HCT116 (cell line): ENCODE measurements at regions not wholly inside any gene's neighbourhood (a gene's known extent, or its start where the extent isn't known, plus 50 kb on each side); places are given as distances from the start of the nearest gene placed in this dataset.

Source experiments
- ATAC-seq: fragments of 200-7000 bp; cut with Tn5 transposase; 2 replicates; pipeline ENCODE4 v1.9.1; 2020; ENCODE audit warnings: mild to moderate bottlenecking, moderate library complexity
- BruUV-seq: library from RNA; stranded (reverse); fragments of 400-500 nt; replicated peaks from 2 replicates; lab custom pipeline; 2021; lab: Mats Ljungman, UMichigan
- CTCF ChIA-PET: fragments of 300-600 bp; sonication (Branson Sonifier 250); formaldehyde crosslinking; loops from one replicate; lab custom pipeline; 2021; ENCODE audit warnings: antibody characterized with exemption; lab: Charles Lee
- POLR2A ChIA-PET: fragments of 300-600, 350-600 bp; sonication (Branson Sonifier 250); formaldehyde crosslinking; loops from one replicate; lab custom pipeline; 2021; ENCODE audit warnings: antibody characterized with exemption; lab: Charles Lee
- RAD21 ChIA-PET, 2 experiments: fragments of 300-600 bp; sonication (Branson Sonifier 250); formaldehyde crosslinking; loops; one replicate each; lab custom pipeline; 2023; ENCODE audit warnings: low total read pairs in 2 of 2; ENCODE audit not compliant: uncharacterized antibody in 2 of 2, unreplicated experiment in 2 of 2, low non-redundant PET in 1 of 2; lab: Charles Lee
- DNase-seq: peaks from one replicate; pipeline ENCODE4 v3.0.0-alpha.2; 2010; ENCODE audit warnings: low read depth, low spot score
- H2AFZ ChIP-seq: fragments of 200-600 bp; shearing (Covaris generic), sonication (generic); 2 replicates; pipeline ENCODE4 v1.6.1; 2017; ENCODE audit warnings: low read depth, mixed run types, mixed read lengths, antibody characterized with exemption, low read length; ENCODE audit not compliant: poor library complexity, severe bottlenecking
- H3K27ac ChIP-seq: 2 replicates; pipeline ENCODE4 v1.5.1; 2012; ENCODE audit warnings: low read depth, low read length
- H3K27me3 ChIP-seq: fragments of 200-600 bp; sonication (generic); 2 replicates; pipeline ENCODE4 v1.6.1; 2016; ENCODE audit warnings: mixed run types, low read length, mixed read lengths; ENCODE audit not compliant: insufficient read depth
- H3K36me3 ChIP-seq, 2 experiments: fragments of 200-500 bp in 1 of 2; fragments of 200-600 bp in 1 of 2; sonication (Bioruptor generic) in 1 of 2; sonication (generic) in 1 of 2; 2 replicates each; pipeline versions ENCODE4 v1.5.1 to v1.6.1; 2014 to 2016; ENCODE audit warnings: low read length in 2 of 2, inconsistent platforms in 1 of 2, mixed read lengths in 1 of 2, mixed run types in 1 of 2; ENCODE audit not compliant: insufficient read depth in 2 of 2, control insufficient read depth in 1 of 2
- H3K4me1 ChIP-seq, 2 experiments: fragments of 200-600 bp in 1 of 2; sonication (generic) in 1 of 2; 2 replicates each; pipeline versions ENCODE4 v1.5.1 to v1.6.1; 2012 to 2017; ENCODE audit warnings: low read length in 2 of 2, inconsistent platforms in 1 of 2, mild to moderate bottlenecking in 1 of 2, mixed read lengths in 1 of 2, mixed run types in 1 of 2, moderate library complexity in 1 of 2; ENCODE audit not compliant: insufficient read depth in 2 of 2, control insufficient read depth in 1 of 2
- H3K4me2 ChIP-seq: fragments of 200-600 bp; sonication (generic); 2 replicates; pipeline ENCODE4 v1.6.1; 2017; ENCODE audit warnings: mixed run types, low read length, mixed read lengths
- H3K4me3 ChIP-seq, 2 experiments: fragments of 200-600 bp in 1 of 2; sonication (generic) in 1 of 2; replicated peaks in 1 of 2; 2 replicates each; pipeline ENCODE4 v1.5.1; 2011 to 2016; ENCODE audit warnings: low read length in 2 of 2, control low read depth in 1 of 2, low read depth in 1 of 2, mild to moderate bottlenecking in 1 of 2, mixed read lengths in 1 of 2, mixed run types in 1 of 2
- H3K79me2 ChIP-seq: fragments of 200-600 bp; sonication (generic); 2 replicates; pipeline ENCODE4 v1.6.1; 2017; ENCODE audit warnings: mild to moderate bottlenecking, mixed run types, low read length, moderate library complexity, mixed read lengths; ENCODE audit not compliant: insufficient read depth
- H3K9ac ChIP-seq: fragments of 200-600 bp; sonication (generic); 2 replicates; pipeline ENCODE4 v1.6.1; 2016; ENCODE audit warnings: low read length, mixed read lengths
- H3K9me2 ChIP-seq: fragments of 200-600 bp; sonication (generic), shearing (Covaris generic); 2 replicates; pipeline ENCODE4 v1.6.1; 2017; ENCODE audit warnings: mixed run types, mild to moderate bottlenecking, moderate library complexity; ENCODE audit not compliant: insufficient read depth
- H3K9me3 ChIP-seq, 2 experiments: fragments of 200-500 bp in 1 of 2; fragments of 200-600 bp in 1 of 2; sonication (Bioruptor generic) in 1 of 2; sonication (generic) in 1 of 2; 2 replicates each; pipeline ENCODE4 v1.6.1; 2014 to 2017; ENCODE audit warnings: low read length in 2 of 2, mixed read lengths in 2 of 2, inconsistent platforms in 1 of 2, low read depth in 1 of 2, mild to moderate bottlenecking in 1 of 2, mixed run types in 1 of 2, moderate library complexity in 1 of 2; ENCODE audit not compliant: control insufficient read depth in 1 of 2, insufficient read depth in 1 of 2
- H4K20me1 ChIP-seq: fragments of 200-600 bp; sonication (generic), shearing (Covaris generic); 2 replicates; pipeline ENCODE4 v1.6.1; 2017; ENCODE audit warnings: mixed run types, mild to moderate bottlenecking, moderate library complexity; ENCODE audit not compliant: insufficient read depth
- CBX3 ChIP-seq: IDR thresholded peaks from 2 replicates; pipeline ENCODE4 v1.6.1; 2012; ENCODE audit warnings: low read depth
- CEBPB ChIP-seq: IDR thresholded peaks from 2 replicates; pipeline ENCODE4 v1.6.1; 2012; ENCODE audit warnings: low read depth
- CTCF ChIP-seq, 3 experiments: fragments of 200-600 bp in 1 of 3; sonication (generic) in 1 of 3; IDR thresholded peaks in 2 of 3; conservative IDR thresholded peaks in 1 of 3; 2 replicates each; pipeline ENCODE4 v1.5.1; 2012 to 2017; ENCODE audit warnings: low read depth in 2 of 3, low read length in 2 of 3, antibody characterized with exemption in 1 of 3, borderline replicate concordance in 1 of 3, control low read depth in 1 of 3, mild to moderate bottlenecking in 1 of 3, mixed read lengths in 1 of 3, mixed run types in 1 of 3, moderate library complexity in 1 of 3; ENCODE audit not compliant: insufficient read depth in 1 of 3
- EGR1 ChIP-seq: IDR thresholded peaks from 2 replicates; pipeline ENCODE4 v1.6.1; 2012; ENCODE audit warnings: low read depth
- EZH2 ChIP-seq: fragments of 200-600 bp; sonication (generic); IDR thresholded peaks from 2 replicates; pipeline ENCODE4 v1.6.1; 2017; ENCODE audit warnings: antibody characterized with exemption, mixed run types
- EZH2phosphoT487 ChIP-seq: fragments of 200-600 bp; IDR thresholded peaks from 2 replicates; pipeline ENCODE4 v1.6.1; 2018; ENCODE audit warnings: antibody characterized with exemption, borderline replicate concordance
- FOSL1 ChIP-seq: IDR thresholded peaks from 2 replicates; pipeline ENCODE4 v1.6.1; 2012; ENCODE audit warnings: low read depth
- JUND ChIP-seq: IDR thresholded peaks from 2 replicates; pipeline ENCODE4 v1.6.1; 2012
- POLR2A ChIP-seq: IDR thresholded peaks from 2 replicates; pipeline ENCODE4 v1.7.0; 2011; ENCODE audit warnings: borderline replicate concordance; ENCODE audit not compliant: insufficient read depth, insufficient read length; ENCODE audit errors: extremely low read depth
- POLR2AphosphoS5 ChIP-seq: IDR thresholded peaks from 2 replicates; pipeline ENCODE4 v1.6.1; 2011; ENCODE audit warnings: mild to moderate bottlenecking, low read depth, low read length, moderate library complexity
- RAD21 ChIP-seq: IDR thresholded peaks from 2 replicates; pipeline ENCODE4 v1.6.1; 2012; ENCODE audit warnings: low read depth, mild to moderate bottlenecking
- REST ChIP-seq: IDR thresholded peaks from 2 replicates; pipeline ENCODE4 v1.6.1; 2012; ENCODE audit warnings: low read depth
- SIN3A ChIP-seq: IDR thresholded peaks from 2 replicates; pipeline ENCODE4 v1.6.1; 2012; ENCODE audit warnings: low read depth
- SRF ChIP-seq: IDR thresholded peaks from 2 replicates; pipeline ENCODE4 v1.6.1; 2012; ENCODE audit warnings: low read depth
- TCF7L2 ChIP-seq: IDR thresholded peaks from 2 replicates; pipeline ENCODE4 v1.7.0; 2011; ENCODE audit warnings: borderline replicate concordance, inconsistent platforms; ENCODE audit not compliant: insufficient read depth, insufficient read length; ENCODE audit errors: extremely low read depth
- YY1 ChIP-seq: IDR thresholded peaks from 2 replicates; pipeline ENCODE4 v1.6.1; 2011; ENCODE audit warnings: low read length, low read depth, moderate library complexity, mild to moderate bottlenecking; ENCODE audit not compliant: insufficient replicate concordance; ENCODE audit errors: extremely low read depth
- ZBTB33 ChIP-seq: IDR thresholded peaks from 2 replicates; pipeline ENCODE4 v1.6.1; 2011; ENCODE audit warnings: mild to moderate bottlenecking, low read length, moderate library complexity; ENCODE audit not compliant: insufficient replicate concordance; ENCODE audit errors: extremely low read depth
- ZFX ChIP-seq: fragments of 450-650 bp; IDR thresholded peaks from 2 replicates; pipeline ENCODE4 v1.6.1; 2017
- ZNF274 ChIP-seq: fragments of 200-500 bp; sonication (Bioruptor generic); IDR thresholded peaks from 2 replicates; pipeline ENCODE4 v1.6.1; 2014; ENCODE audit warnings: mild to moderate bottlenecking, low read depth, low read length, inconsistent platforms
- intact Hi-C: fragments of 100-400 bp; cut with micrococcal nuclease; formaldehyde crosslinking; loops from 2 replicates; pipeline ENCODE4 v1.10.0; 2022
- TF ChIP-seq, protein P1 (sequence below): IDR thresholded peaks from 2 replicates; pipeline ENCODE4 v1.6.1; 2012

- ChIA-PET CTCF (no interaction called here), POLR2A (no interaction called here), RAD21 (no interaction called here)
- no peaks in the 10 kb centered on the region for H3K9me2 ChIP-seq
- H3K27me3 ChIP-seq: 0 out of 2 replicates have a peak, but pooled peaks cover 2% of the 10 kb centered on the region
- H3K27ac ChIP-seq: no peak overlapping the region
- H3K79me2 ChIP-seq: no peaks in the 10 kb centered on the region
- no peak overlapping the region for H3K4me3 ChIP-seq
- no TSS peak for BruUV-seq
- no peak overlapping the region for H3K4me2 ChIP-seq
- no peaks in the 10 kb centered on the region for H3K4me1 ChIP-seq
- H4K20me1 ChIP-seq: no peaks in the 10 kb centered on the region
- H3K9ac ChIP-seq: no peak overlapping the region
- H3K9me3 ChIP-seq: no peaks in the 10 kb centered on the region
- DNase-seq (no peak), ATAC-seq (no peak)
- no peaks in the 10 kb centered on the region for H3K36me3 ChIP-seq
- TF ChIP-seq EZH2: no peak
- TF ChIP-seq, protein P1, sequence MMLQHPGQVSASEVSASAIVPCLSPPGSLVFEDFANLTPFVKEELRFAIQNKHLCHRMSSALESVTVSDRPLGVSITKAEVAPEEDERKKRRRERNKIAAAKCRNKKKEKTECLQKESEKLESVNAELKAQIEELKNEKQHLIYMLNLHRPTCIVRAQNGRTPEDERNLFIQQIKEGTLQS: no peak
- TF ChIP-seq SIN3A: no peak
- TF ChIP-seq POLR2AphosphoS5: no peak
- TF ChIP-seq TCF7L2: no peak
- no peak for TF ChIP-seq JUND
- TF ChIP-seq CEBPB: no peak
- no peak for TF ChIP-seq EZH2phosphoT487
- TF ChIP-seq FOSL1: no peak
- TF ChIP-seq ZFX: no peak
- no peak for TF ChIP-seq EGR1
- no peak for TF ChIP-seq POLR2A
- no peak for TF ChIP-seq ZNF274
- TF ChIP-seq YY1: no peak
- TF ChIP-seq REST: no peak
- TF ChIP-seq ZBTB33: no peak
- no peak for TF ChIP-seq RAD21
- TF ChIP-seq CBX3: no peak
- no peak for TF ChIP-seq SRF
- TF ChIP-seq CTCF (IDR thresholded peaks at IDR 0.05 in 2 of 3, conservative IDR thresholded peaks at IDR 0.05 in 1 of 3; ENCODE audit: borderline replicate concordance in 1 of 3, insufficient read depth in 1 of 3, low read depth in 2 of 3, low read length in 2 of 3): no peak
- intact Hi-C loops: no loop called here
- H2AFZ ChIP-seq: no peak overlapping the region
Measured at GRCh38 chr10:123523833-123524232, 142.3 kb upstream of the GPR26 start.
